ACHN (cell line): ENCODE measurements at regions not wholly inside any gene's neighbourhood (a gene's known extent, or its start where the extent isn't known, plus 50 kb on each side); places are given as distances from the start of the nearest gene placed in this dataset.
"Not testable (repeated sequence)": the region's sequence is repeated elsewhere in the genome, so short reads cannot be mapped to it uniquely, and the experiment has no call there.

Experiments used
- DNase-seq: peaks from one replicate; pipeline ENCODE4 v3.0.0-alpha.2; 2015
- in situ Hi-C: cut with HindIII; loops from 2 replicates; pipeline ENCODE4 v1.10.0; 2017; ENCODE audit warnings: low sequenced_read_pairs, low pct_ligation_motif_present, low pct_unique_long_range_greater_than_20kb

DNA sequence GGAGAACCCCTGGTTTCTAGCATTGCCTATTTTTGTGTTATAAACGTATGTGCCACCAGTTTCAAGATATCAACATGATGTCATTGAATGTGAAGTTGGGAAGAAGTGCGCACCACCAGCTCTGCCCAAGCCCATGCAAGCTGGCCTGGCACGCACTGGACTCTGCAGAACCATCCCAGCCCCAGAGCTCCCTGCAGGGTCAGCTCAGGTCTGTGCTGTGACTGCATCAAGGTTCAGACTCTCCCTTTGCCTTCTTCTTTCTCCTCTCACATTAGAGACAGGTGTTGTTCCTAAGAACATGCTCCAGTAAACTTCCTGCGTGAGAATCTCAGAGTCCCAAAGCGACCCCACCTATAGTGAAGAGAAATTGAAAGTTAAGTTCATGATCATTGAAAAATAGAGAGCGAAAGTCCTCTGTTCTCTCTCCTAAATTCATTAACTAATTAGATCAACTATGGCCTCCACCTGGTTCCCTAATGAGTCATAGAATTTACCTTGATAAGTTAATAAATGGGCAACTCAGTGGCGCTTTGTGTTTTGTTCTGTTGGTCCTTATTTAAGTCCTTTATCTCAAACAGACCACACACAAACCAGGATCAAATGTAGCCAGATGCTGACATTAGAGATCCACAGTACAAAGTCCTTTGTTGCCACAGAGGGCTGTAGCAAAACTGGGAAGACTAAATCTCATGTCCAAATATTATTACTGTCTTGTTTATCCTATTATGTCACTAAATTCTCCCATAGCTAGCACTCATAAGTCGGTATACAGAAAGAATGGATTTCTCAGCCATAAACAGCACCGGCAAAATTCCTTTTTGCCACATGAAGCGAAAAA is 432.3 kb downstream of the STK39 start:
- in situ Hi-C loops = no loop called here
- no peak for DNase-seq

GRCh38 chr2:167814482-167814880 is 432.9 kb downstream of the STK39 start:
- in situ Hi-C loops, DNase-seq: not testable (repeated sequence)

GRCh38 chr2:167809799-167810198 is 437.6 kb downstream of the STK39 start:
- DNase-seq, in situ Hi-C loops: not testable (repeated sequence)

DNA sequence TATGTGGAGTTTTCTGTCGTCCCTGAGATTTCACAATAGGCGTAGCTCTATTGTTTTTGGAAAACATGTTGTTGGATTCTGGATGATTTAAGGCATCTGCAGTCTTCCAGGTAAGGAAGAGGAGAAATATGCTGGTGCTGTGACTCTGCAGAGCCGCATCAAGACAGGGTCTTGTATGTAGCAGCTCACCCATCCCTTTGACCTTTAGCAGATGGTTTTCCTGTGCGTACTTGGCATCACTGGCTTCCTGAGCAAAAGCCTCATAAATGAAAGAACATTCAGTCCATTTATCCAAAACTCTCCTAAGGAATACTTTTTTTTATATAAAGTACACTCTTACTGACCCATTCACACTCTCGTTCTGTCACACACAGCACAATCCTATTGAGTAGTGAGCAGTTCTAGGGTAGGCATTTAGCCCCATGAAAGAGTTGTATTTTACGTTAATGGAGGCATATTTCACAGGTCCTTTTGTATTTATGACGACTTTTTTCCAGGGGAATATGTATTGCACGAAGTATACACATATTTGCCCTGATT is 443.9 kb downstream of the STK39 start:
- in situ Hi-C loops = no loop called here
- DNase-seq = no peak

GRCh38 chr2:167794554-167795255 is 452.7 kb downstream of the STK39 start:
- in situ Hi-C loops = no loop called here
- no peak for DNase-seq

DNA sequence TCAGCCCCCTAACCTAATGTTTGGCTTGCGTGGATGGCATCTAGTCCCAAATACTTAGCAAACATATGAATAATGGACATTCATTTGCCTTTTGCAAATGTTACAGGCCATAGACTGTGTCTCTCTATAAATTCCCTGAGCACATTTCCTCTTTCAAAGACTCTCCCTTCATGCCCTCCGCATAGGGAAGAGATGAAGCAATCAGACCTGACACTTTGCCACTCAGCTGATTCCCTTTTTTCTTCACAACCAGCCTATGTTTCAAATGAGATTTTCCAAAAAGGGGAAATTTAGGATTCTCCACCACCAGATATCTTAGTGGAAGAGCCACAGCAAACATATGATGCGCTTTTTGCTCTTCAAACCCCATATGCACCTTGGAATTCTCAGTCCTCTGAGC is 453.7 kb downstream of the STK39 start:
- DNase-seq = no peak
- in situ Hi-C loops = no loop called here

- in situ Hi-C loops = no loop called here
- no peak for DNase-seq
Measured at GRCh38 chr2:167792126-167792525, 455.3 kb downstream of the STK39 start.

GRCh38 chr2:167790781-167791450 is 456.5 kb downstream of the STK39 start:
- in situ Hi-C loops = no loop called here
- no peak for DNase-seq

DNA sequence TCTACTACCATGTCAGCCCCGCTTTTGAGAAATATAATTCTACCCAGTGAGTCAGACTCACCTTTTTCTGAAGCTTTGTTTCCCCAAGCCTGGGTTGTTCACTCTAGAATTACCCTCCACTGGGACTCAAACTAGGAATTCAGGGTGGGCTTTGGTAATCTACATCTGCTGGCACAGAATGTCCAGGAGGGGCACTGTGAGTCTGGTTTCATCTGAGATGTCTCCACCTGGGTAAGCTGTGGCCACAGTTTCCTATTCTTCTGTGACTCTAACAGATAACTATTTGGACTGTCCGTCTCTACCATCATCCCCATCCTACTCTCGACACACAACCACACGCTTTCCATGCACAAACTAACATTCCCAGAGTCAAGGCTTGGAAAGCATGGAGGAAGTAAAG is 457.2 kb downstream of the STK39 start:
- in situ Hi-C loops = no loop called here
- no peak for DNase-seq

- DNase-seq = no peak
- in situ Hi-C loops = no loop called here
Measured at GRCh38 chr2:167787562-167787961, 459.8 kb downstream of the STK39 start.

DNA sequence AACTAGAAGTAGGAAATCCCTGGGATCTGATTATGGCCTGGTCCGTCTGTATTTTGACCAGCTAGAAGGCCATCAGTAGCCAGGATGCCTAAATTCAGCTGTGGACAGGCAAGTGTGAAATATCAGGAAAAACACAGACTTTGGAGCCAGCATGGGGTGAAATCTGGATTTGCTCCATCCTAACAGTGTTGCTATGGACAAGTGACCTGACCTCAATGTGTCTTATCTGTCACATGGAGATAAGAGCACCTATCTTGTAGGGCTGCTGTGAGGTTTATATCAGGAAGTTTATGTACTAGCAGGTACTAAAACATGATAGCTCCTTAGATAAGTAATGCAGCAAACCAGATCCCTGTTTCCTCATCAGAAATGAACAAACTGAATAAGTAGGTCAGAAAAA is 460.4 kb downstream of the STK39 start:
- in situ Hi-C loops = no loop called here
- no peak for DNase-seq

DNA sequence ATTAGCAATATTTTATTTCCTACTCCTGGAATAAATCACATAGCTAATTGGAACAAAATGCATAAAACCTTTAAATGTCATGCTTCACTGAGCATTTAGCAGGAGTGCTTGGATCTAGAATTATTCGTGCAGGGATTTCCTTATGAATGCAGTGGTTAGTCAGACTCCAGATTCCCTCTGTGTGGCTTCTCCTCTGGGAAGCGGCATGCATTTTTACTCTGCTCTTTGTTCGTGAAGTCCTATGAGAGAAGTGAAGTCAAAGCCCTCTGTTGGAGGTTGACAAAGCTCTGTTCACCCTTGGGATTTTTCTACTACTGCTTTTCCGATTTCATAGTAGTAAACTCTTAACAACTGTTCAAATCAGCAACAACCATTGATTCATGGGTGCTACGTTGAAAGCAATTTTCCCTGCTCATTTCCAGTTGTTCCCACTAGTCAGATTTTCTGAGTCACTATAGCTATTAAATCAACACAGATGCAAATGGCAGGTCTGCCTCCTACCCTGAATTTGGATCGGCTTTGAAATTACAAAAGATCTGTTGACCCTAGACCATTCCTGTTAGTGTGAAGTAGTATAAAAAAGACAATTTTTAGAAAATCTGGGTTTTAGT is 461.7 kb downstream of the STK39 start:
- in situ Hi-C loops = no loop called here

DNA sequence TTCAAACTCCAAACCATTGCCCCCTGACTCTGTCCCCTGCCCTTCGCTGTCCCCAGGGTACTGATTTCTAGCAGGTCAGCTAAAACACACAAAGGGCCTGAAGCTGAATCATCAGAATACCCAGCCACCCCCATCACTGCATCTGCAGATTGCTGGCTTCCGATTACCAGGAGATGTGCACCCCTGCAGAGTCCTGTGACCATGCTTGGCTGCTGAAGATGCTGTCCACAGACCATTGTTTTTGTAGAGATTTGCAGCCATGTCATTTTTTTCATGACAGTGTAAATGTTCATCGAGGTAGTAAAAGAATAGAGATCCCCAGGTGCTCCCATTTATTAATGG is 463.3 kb downstream of the STK39 start:
- DNase-seq = no peak
- in situ Hi-C loops = no loop called here

More for the DNA sequence above, 461.7 kb downstream of the STK39 start:
- peak; percentile 12 for DNase-seq

GRCh38 chr2:167783261-167784083 is 463.9 kb downstream of the STK39 start:
- peak; percentile 96 for DNase-seq
- in situ Hi-C loops = no loop called here

DNA sequence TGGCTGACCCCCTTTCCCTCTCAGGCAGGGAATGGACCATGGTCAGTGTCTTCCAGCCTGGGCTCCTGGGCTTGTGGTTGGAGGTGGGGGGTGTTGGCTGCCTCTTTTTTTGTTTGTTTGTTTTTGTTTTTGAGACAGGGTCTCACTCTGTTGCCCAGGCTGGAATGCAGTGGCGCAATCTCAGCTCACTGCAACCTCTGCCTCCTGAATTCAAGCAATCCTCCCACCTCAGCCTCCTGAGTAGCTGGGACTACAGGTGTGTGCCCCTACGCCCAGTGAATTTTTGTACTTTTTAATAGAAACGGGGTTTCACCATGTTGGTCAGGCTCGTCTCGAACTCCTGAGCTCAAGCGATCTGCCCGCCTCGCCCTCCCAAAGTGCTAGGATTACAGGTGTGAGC is 465.8 kb downstream of the STK39 start:
- DNase-seq, in situ Hi-C loops: not testable (repeated sequence)

DNA sequence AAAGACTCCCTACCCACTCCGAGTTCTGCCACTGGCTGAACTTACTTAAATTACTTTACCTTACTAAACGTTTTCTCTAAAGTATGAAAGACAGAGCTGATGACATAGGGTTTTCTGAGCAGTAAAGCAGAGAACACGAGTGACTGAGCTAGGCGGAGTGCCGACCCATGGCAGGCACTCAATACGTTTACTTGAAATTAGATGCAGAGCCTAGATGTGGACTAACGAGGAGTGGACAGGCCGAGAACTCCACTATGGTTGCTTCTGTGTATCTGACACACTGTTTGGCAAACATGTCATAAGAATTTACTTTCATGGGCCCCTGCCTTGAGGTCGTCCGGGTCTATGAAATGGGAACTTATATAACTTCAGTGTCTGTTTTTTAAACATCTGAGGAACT is 471.0 kb downstream of the STK39 start:
- DNase-seq = no peak
- in situ Hi-C loops = no loop called here

GRCh38 chr2:167771628-167772027 is 475.8 kb downstream of the STK39 start:
- in situ Hi-C loops = no loop called here

DNA sequence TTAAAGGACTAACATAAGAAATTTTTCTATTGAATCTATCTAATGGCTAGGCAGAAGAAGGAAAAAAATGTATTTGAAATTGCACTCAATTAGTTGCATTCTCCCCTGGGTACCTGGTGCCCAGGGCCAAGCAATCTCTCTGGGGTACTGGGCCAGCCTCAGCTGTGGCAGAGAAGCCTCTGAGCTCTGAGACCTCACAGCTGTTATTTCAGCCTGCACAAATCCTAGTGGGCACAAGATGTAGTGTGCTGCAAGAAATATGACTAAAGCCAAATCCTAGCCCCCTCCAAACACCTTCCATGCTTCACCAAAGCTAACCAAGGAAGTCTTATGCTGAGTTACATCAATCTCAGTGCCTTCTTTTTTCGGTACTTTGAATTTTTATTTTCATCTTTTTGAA is 478.4 kb downstream of the STK39 start:
- no peak for DNase-seq
- in situ Hi-C loops = no loop called here

More at GRCh38 chr2:167771628-167772027, 475.8 kb downstream of the STK39 start:
- DNase-seq = no peak
